ENCODE measurements at regions not wholly inside any gene's neighbourhood (a gene's known extent, or its start where the extent isn't known, plus 50 kb on each side); places are given as distances from the start of the nearest gene placed in this dataset.

- 75% methylated on average over 3 of the region's 3 CpGs for WGBS (ENCODE audit: insufficient coverage)
- Mint-ChIP-seq H3K27me3 (no peaks in the 10 kb centered on the region), H3K27ac (no peak overlapping the region), H3K4me1 (no peaks in the 10 kb centered on the region), H3K4me3 (no peak overlapping the region), H3K9me3 (ENCODE audit: insufficient read depth) (peaks cover 8% of the 10 kb centered on the region)
- intact Hi-C loops (cut with micrococcal nuclease) = no loop called here
- no peak overlapping the region for H2AFZ ChIP-seq (ENCODE audit: insufficient read depth, low read depth, low read length, poor library complexity, severe bottlenecking)
- ATAC-seq (ENCODE audit: low read depth) = no peak
- CTCF ChIA-PET = no interaction called here
- DNase-seq = no peak
- H3K9ac ChIP-seq (ENCODE audit: low read length) = no peak overlapping the region
- no peak overlapping the region for H3K4me3 ChIP-seq (ENCODE audit: control extremely low read depth in 1 of 5, extremely low read depth in 1 of 5, insufficient read depth in 1 of 5, low read depth in 2 of 5, low read length in 4 of 5)
- POLR2A ChIA-PET = no interaction called here
- TF ChIP-seq EZH2 (IDR thresholded peaks at IDR 0.05; ENCODE audit: borderline replicate concordance, insufficient read depth, low read depth, low read length, poor library complexity, severe bottlenecking) = no peak
- TF ChIP-seq CTCF (IDR thresholded peaks at IDR 0.05) = no peak
- H4K20me1 ChIP-seq (ENCODE audit: control insufficient read depth, insufficient read depth, low read length, poor library complexity, severe bottlenecking) = no peaks in the 10 kb centered on the region
- no peak overlapping the region for H3K4me2 ChIP-seq (replicated peaks; ENCODE audit: low read depth, low read length, poor library complexity, severe bottlenecking)
- peaks cover 0 to 6% (median 0%) of the 10 kb centered on the region in 3 donors for H3K9me3 ChIP-seq (ENCODE audit: control extremely low read depth in 1 of 3, control insufficient read depth in 2 of 3, insufficient read depth in 1 of 3, low read length in 2 of 3)
- H3K4me1 ChIP-seq (ENCODE audit: control insufficient read depth in 2 of 2, insufficient read depth in 2 of 2, low read length in 2 of 2) = no peaks in the 10 kb centered on the region
- H3K79me2 ChIP-seq (ENCODE audit: control insufficient read depth, insufficient read depth, low read length) = no peaks in the 10 kb centered on the region
- H3K27me3 ChIP-seq (replicated peaks in 1 of 4; ENCODE audit: control extremely low read depth in 1 of 4, control insufficient read depth in 3 of 4, insufficient read depth in 4 of 4, low read length in 3 of 4) = no peaks in the 10 kb centered on the region
- no peak overlapping the region for H3K27ac ChIP-seq (ENCODE audit: low read length in 2 of 2)
- no peaks in the 10 kb centered on the region for H3K36me3 ChIP-seq (replicated peaks in 1 of 2; ENCODE audit: control extremely low read depth in 1 of 2, control insufficient read depth in 1 of 2, extremely low read depth in 1 of 2, insufficient read depth in 2 of 2, low read length in 1 of 2)
Measured at GRCh38 chr5:2948875-2949274, 197.4 kb upstream of the IRX2 start.

DNA sequence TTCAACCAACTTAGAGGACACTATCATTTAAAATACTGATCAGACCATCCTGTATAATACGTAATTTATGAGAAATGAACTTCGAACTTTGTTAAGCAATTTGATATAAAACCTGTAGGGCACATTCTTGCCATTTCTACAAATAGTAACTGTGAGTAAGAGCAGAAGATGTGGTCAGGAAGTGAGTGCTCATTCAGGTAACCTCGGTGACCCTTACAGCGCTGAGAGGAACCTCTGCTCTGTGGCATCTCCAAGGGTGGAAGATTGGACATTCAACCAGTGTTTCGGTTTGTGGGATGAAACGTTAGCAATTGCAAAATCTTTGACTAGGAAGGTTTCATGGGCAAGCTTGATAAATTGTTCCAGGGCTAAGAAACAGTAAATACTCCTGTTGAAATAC is 194.8 kb upstream of the IRX2 start:
- TF ChIP-seq EZH2 (IDR thresholded peaks at IDR 0.05; ENCODE audit: borderline replicate concordance, insufficient read depth, low read depth, low read length, poor library complexity, severe bottlenecking) = no peak
- no peak for TF ChIP-seq CTCF (IDR thresholded peaks at IDR 0.05)
- no peak overlapping the region for H3K4me3 ChIP-seq (ENCODE audit: control extremely low read depth in 1 of 5, extremely low read depth in 1 of 5, insufficient read depth in 1 of 5, low read depth in 2 of 5, low read length in 4 of 5)
- no peak overlapping the region for H3K4me2 ChIP-seq (replicated peaks; ENCODE audit: low read depth, low read length, poor library complexity, severe bottlenecking)
- H3K27me3 ChIP-seq (replicated peaks in 1 of 4; ENCODE audit: control extremely low read depth in 1 of 4, control insufficient read depth in 3 of 4, insufficient read depth in 4 of 4, low read length in 3 of 4) = no peaks in the 10 kb centered on the region
- ATAC-seq (ENCODE audit: low read depth) (no peak), DNase-seq (no peak)
- H4K20me1 ChIP-seq (ENCODE audit: control insufficient read depth, insufficient read depth, low read length, poor library complexity, severe bottlenecking) = no peaks in the 10 kb centered on the region
- ChIA-PET CTCF (no interaction called here), POLR2A (no interaction called here)
- 84% methylated on average over 5 of the region's 6 CpGs for WGBS (ENCODE audit: insufficient coverage)
- H3K4me1 ChIP-seq (ENCODE audit: control insufficient read depth in 2 of 2, insufficient read depth in 2 of 2, low read length in 2 of 2) = no peaks in the 10 kb centered on the region
- Mint-ChIP-seq H3K4me3 (no peak overlapping the region), H3K4me1 (no peaks in the 10 kb centered on the region), H3K27me3 (no peaks in the 10 kb centered on the region), H3K27ac (no peak overlapping the region), H3K9me3 (ENCODE audit: insufficient read depth) (peaks cover 8% of the 10 kb centered on the region)
- no peaks in the 10 kb centered on the region for H3K36me3 ChIP-seq (replicated peaks in 1 of 2; ENCODE audit: control extremely low read depth in 1 of 2, control insufficient read depth in 1 of 2, extremely low read depth in 1 of 2, insufficient read depth in 2 of 2, low read length in 1 of 2)
- H3K9me3 ChIP-seq (ENCODE audit: control extremely low read depth in 1 of 3, control insufficient read depth in 2 of 3, insufficient read depth in 1 of 3, low read length in 2 of 3) = peaks cover 0 to 6% (median 0%) of the 10 kb centered on the region in 3 donors
- H3K27ac ChIP-seq (ENCODE audit: low read length in 2 of 2) = no peak overlapping the region
- H3K79me2 ChIP-seq (ENCODE audit: control insufficient read depth, insufficient read depth, low read length) = no peaks in the 10 kb centered on the region
- intact Hi-C loops (cut with micrococcal nuclease) = no loop called here
- no peak overlapping the region for H2AFZ ChIP-seq (ENCODE audit: insufficient read depth, low read depth, low read length, poor library complexity, severe bottlenecking)
- no peak overlapping the region for H3K9ac ChIP-seq (ENCODE audit: low read length)
